Neural cell (in vitro differentiated cells): ENCODE measurements at regions not wholly inside any gene's neighbourhood (a gene's known extent, or its start where the extent isn't known, plus 50 kb on each side); places are given as distances from the start of the nearest gene placed in this dataset.

Source experiments
- H2AFZ ChIP-seq: fragments of 200-600, 300-800 bp; sonication (generic), shearing (Covaris generic); 2 replicates; pipeline ENCODE4 v1.6.0; 2014; ENCODE audit warnings: low read depth, mild to moderate bottlenecking, antibody characterized with exemption, low read length, moderate library complexity
- H3F3A ChIP-seq: fragments of 200-600 bp; shearing (Covaris generic); 2 replicates; pipeline ENCODE4 v1.6.1; 2016; ENCODE audit warnings: mild to moderate bottlenecking, moderate library complexity, mixed read lengths, antibody characterized with exemption, low read length; ENCODE audit not compliant: insufficient read depth, poor library complexity, severe bottlenecking
- H3K27ac ChIP-seq: fragments of 200-600, 300-800 bp; sonication (generic), shearing (Covaris generic); 2 replicates; pipeline ENCODE4 v1.5.1; 2014; ENCODE audit warnings: mild to moderate bottlenecking, low read length, moderate library complexity
- H3K27me3 ChIP-seq: fragments of 300-800, 200-600 bp; sonication (generic), shearing (Covaris generic); 2 replicates; pipeline ENCODE4 v1.6.0; 2014; ENCODE audit warnings: mild to moderate bottlenecking, low read depth, low read length, moderate library complexity; ENCODE audit not compliant: insufficient read depth
- H3K36me3 ChIP-seq: fragments of 300-800, 200-600 bp; sonication (generic), shearing (Covaris generic); 2 replicates; pipeline ENCODE4 v1.5.1; 2014; ENCODE audit warnings: mild to moderate bottlenecking, antibody characterized with exemption, low read length, moderate library complexity; ENCODE audit not compliant: insufficient read depth
- H3K4me2 ChIP-seq: fragments of 300-800, 200-600 bp; sonication (generic), shearing (Covaris generic); 2 replicates; pipeline ENCODE4 v1.6.0; 2014; ENCODE audit warnings: mild to moderate bottlenecking, low read length
- H3K4me3 ChIP-seq: fragments of 300-800, 200-600 bp; sonication (generic), shearing (Covaris generic); 2 replicates; pipeline ENCODE4 v1.5.1; 2014; ENCODE audit warnings: mild to moderate bottlenecking, low read length, moderate library complexity
- H3K79me2 ChIP-seq: fragments of 200-600 bp; shearing (Covaris generic); replicated peaks from 2 replicates; pipeline ENCODE4 v1.6.0; 2014; ENCODE audit warnings: mild to moderate bottlenecking, low read length, moderate library complexity; ENCODE audit not compliant: insufficient read depth
- H3K9ac ChIP-seq: fragments of 300-800, 200-600 bp; sonication (generic), shearing (Covaris generic); 2 replicates; pipeline ENCODE4 v1.6.1; 2016; ENCODE audit warnings: mild to moderate bottlenecking, low read length, mixed read lengths
- H3K9me2 ChIP-seq: fragments of 200-600 bp; shearing (Covaris generic); 2 replicates; pipeline ENCODE4 v1.6.1; 2016; ENCODE audit warnings: mild to moderate bottlenecking, low read length, mixed read lengths; ENCODE audit not compliant: insufficient read depth
- H3K9me3 ChIP-seq: fragments of 200-600, 300-800 bp; sonication (generic), shearing (Covaris generic); 2 replicates; pipeline ENCODE4 v1.6.1; 2016; ENCODE audit warnings: mild to moderate bottlenecking, mixed run types, low read length, moderate library complexity, mixed read lengths
- H4K20me1 ChIP-seq: fragments of 200-600 bp; shearing (Covaris generic); 2 replicates; pipeline ENCODE4 v1.6.1; 2016; ENCODE audit warnings: mild to moderate bottlenecking, mixed run types; ENCODE audit not compliant: insufficient read depth
- EP300 ChIP-seq: fragments of 450-650 bp; conservative IDR thresholded peaks from 2 replicates; pipeline ENCODE4 v1.6.1; 2014; ENCODE audit warnings: antibody characterized with exemption, mild to moderate bottlenecking, moderate library complexity; ENCODE audit not compliant: poor library complexity, severe bottlenecking
- EZH2 ChIP-seq: fragments of 200-600, 300-800 bp; shearing (Covaris generic), sonication (generic); IDR thresholded peaks from 2 replicates; pipeline ENCODE4 v1.6.1; 2014; ENCODE audit warnings: antibody characterized with exemption, low read length, borderline replicate concordance, mild to moderate bottlenecking; ENCODE audit not compliant: insufficient read depth, poor library complexity, severe bottlenecking
- MXI1 ChIP-seq: fragments of 450-650 bp; conservative IDR thresholded peaks from 2 replicates; pipeline ENCODE4 v1.6.1; 2014; ENCODE audit warnings: antibody characterized with exemption, mild to moderate bottlenecking; ENCODE audit not compliant: poor library complexity, severe bottlenecking
- POLR2AphosphoS5 ChIP-seq: IDR thresholded peaks from 2 replicates; pipeline ENCODE4 v1.6.1; 2012
- RAD21 ChIP-seq: fragments of 450-650 bp; conservative IDR thresholded peaks from 2 replicates; pipeline ENCODE4 v1.6.1; 2014; ENCODE audit warnings: antibody characterized with exemption, mild to moderate bottlenecking, moderate library complexity
- SMC3 ChIP-seq: fragments of 450-650 bp; conservative IDR thresholded peaks from 2 replicates; pipeline ENCODE4 v1.6.1; 2014; ENCODE audit warnings: antibody characterized with exemption, mild to moderate bottlenecking, moderate library complexity; ENCODE audit not compliant: poor library complexity
- TAF1 ChIP-seq: IDR thresholded peaks from 2 replicates; pipeline ENCODE4 v1.6.1; 2012; ENCODE audit warnings: low read depth
- TF ChIP-seq, protein P1 (sequence below): fragments of 450-650 bp; IDR thresholded peaks from 2 replicates; pipeline ENCODE4 v1.5.1; 2014; ENCODE audit warnings: antibody characterized with exemption, mild to moderate bottlenecking, moderate library complexity; ENCODE audit not compliant: poor library complexity, severe bottlenecking
- TF ChIP-seq, protein P2 (sequence below): IDR thresholded peaks from 2 replicates; pipeline ENCODE4 v1.6.1; 2012; ENCODE audit warnings: borderline replicate concordance

DNA sequence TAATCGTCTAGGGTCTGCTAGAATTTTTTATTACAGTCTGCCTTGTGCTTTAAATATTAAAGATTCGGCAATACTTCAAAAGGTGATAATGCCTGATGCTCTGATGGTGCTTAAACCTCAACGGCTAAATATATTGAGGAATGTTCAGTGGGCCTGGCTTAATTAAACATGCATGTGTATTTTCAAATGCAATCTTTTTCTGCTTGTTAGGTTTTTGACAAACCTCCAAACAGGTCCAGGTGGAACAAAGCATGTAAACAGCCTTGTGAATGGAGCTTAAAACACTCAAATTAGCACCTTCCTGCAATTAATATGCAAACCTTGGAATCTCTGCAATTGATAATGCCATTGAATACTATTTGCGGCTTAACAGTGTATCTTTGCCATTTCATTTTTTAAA is 334.9 kb downstream of the BARHL2 start:
- no peak overlapping the region for H3K27ac ChIP-seq
- H3K4me3 ChIP-seq: no peak overlapping the region
- no peaks in the 10 kb centered on the region for H3K27me3 ChIP-seq
- H2AFZ ChIP-seq: no peak overlapping the region
- H3K79me2 ChIP-seq: no peaks in the 10 kb centered on the region
- no peaks in the 10 kb centered on the region for H3K36me3 ChIP-seq
- no peak overlapping the region for H3K9ac ChIP-seq
- H3K4me2 ChIP-seq: peak overlapping the region; percentile 31
- H3K9me2 ChIP-seq: no peaks in the 10 kb centered on the region
- TF ChIP-seq EZH2: no peak
- TF ChIP-seq, protein P1, sequence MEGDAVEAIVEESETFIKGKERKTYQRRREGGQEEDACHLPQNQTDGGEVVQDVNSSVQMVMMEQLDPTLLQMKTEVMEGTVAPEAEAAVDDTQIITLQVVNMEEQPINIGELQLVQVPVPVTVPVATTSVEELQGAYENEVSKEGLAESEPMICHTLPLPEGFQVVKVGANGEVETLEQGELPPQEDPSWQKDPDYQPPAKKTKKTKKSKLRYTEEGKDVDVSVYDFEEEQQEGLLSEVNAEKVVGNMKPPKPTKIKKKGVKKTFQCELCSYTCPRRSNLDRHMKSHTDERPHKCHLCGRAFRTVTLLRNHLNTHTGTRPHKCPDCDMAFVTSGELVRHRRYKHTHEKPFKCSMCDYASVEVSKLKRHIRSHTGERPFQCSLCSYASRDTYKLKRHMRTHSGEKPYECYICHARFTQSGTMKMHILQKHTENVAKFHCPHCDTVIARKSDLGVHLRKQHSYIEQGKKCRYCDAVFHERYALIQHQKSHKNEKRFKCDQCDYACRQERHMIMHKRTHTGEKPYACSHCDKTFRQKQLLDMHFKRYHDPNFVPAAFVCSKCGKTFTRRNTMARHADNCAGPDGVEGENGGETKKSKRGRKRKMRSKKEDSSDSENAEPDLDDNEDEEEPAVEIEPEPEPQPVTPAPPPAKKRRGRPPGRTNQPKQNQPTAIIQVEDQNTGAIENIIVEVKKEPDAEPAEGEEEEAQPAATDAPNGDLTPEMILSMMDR: no peak
- TF ChIP-seq TAF1: no peak
- TF ChIP-seq EP300: no peak
- TF ChIP-seq, protein P2, sequence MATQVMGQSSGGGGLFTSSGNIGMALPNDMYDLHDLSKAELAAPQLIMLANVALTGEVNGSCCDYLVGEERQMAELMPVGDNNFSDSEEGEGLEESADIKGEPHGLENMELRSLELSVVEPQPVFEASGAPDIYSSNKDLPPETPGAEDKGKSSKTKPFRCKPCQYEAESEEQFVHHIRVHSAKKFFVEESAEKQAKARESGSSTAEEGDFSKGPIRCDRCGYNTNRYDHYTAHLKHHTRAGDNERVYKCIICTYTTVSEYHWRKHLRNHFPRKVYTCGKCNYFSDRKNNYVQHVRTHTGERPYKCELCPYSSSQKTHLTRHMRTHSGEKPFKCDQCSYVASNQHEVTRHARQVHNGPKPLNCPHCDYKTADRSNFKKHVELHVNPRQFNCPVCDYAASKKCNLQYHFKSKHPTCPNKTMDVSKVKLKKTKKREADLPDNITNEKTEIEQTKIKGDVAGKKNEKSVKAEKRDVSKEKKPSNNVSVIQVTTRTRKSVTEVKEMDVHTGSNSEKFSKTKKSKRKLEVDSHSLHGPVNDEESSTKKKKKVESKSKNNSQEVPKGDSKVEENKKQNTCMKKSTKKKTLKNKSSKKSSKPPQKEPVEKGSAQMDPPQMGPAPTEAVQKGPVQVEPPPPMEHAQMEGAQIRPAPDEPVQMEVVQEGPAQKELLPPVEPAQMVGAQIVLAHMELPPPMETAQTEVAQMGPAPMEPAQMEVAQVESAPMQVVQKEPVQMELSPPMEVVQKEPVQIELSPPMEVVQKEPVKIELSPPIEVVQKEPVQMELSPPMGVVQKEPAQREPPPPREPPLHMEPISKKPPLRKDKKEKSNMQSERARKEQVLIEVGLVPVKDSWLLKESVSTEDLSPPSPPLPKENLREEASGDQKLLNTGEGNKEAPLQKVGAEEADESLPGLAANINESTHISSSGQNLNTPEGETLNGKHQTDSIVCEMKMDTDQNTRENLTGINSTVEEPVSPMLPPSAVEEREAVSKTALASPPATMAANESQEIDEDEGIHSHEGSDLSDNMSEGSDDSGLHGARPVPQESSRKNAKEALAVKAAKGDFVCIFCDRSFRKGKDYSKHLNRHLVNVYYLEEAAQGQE: no peak
- TF ChIP-seq MXI1: no peak
- no peak for TF ChIP-seq SMC3
- TF ChIP-seq POLR2AphosphoS5: no peak
- no peak for TF ChIP-seq RAD21
- no peaks in the 10 kb centered on the region for H3K9me3 ChIP-seq
- H4K20me1 ChIP-seq: no peaks in the 10 kb centered on the region
- H3F3A ChIP-seq: no peaks in the 10 kb centered on the region

GRCh38 chr1:90381598-90381997 is 335.5 kb downstream of the BARHL2 start:
- Histone ChIP-seq H3K9me3 (no peaks in the 10 kb centered on the region), H3K4me3 (no peak overlapping the region), H3F3A (no peaks in the 10 kb centered on the region), H2AFZ (no peak overlapping the region), H3K27ac (no peak overlapping the region), H4K20me1 (no peaks in the 10 kb centered on the region), H3K79me2 (no peaks in the 10 kb centered on the region), H3K9ac (no peak overlapping the region), H3K27me3 (no peaks in the 10 kb centered on the region), H3K9me2 (no peaks in the 10 kb centered on the region), H3K4me2 (no peak overlapping the region), H3K36me3 (no peaks in the 10 kb centered on the region)
- TF ChIP-seq SMC3: no peak
- TF ChIP-seq, protein P1: no peak
